SW480 (cell line): ENCODE measurements at regions not wholly inside any gene's neighbourhood (a gene's known extent, or its start where the extent isn't known, plus 50 kb on each side); places are given as distances from the start of the nearest gene placed in this dataset.

ENCODE experiments used
- DNase-seq: peaks from one replicate; pipeline ENCODE4 v3.0.0-alpha.2; 2016; ENCODE audit warnings: low spot score

DNA sequence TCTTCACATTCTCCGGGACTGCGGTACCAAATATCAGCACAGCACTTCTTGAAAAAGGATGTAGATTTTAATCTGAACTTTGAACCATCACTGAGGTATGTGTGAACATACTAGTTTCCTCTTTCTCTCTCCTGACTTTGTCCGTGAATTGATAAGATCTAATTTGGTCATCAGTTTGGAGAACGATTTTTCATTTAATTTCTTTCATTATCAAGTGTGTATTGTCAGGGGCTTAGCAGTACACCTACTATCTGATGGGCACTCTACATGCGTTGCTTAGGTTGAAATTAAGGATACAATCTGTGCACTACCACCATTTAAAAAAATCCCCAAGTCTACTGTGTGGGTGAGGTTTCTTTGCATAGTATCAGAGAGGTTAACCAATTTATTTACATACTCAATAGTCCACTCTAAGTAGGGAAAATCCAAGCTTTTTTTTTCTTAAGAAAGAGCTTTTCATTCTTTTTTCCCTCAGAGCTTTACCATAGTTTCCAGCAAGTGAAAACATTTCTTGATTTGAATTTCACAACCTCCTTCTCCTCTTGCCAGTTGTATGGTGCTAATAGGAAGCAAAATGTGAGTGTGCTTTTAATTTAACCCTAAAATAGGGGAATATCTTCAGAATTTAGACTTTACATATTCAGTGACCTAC, 105.4 kb upstream of the ESR1 start:
- no peak for DNase-seq

GRCh38 chr6:151702851-151703658, 104.4 kb upstream of the ESR1 start:
- DNase-seq, result no peak

DNA sequence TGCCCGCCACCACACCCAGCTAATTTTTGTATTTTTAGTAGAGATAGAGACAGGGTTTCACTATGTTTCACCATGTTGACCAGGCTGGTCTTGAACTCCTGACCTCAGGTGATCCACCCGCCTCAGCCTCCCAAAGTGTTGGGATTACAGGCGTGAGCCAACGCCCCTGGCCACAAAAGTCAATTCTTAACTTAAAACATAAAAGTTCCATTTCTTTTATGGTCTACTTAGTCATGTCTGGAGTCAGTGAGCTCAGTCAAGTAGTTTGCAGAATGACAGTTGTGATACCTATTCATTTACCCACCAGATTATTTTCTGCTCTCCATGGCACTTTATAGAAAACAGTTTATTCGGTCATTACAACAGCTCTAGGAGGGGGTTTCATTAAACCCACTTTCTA, 103.1 kb upstream of the ESR1 start:
- no peak for DNase-seq

- no peak for DNase-seq
Measured at GRCh38 chr6:151705993-151706733, 101.3 kb upstream of the ESR1 start.

DNA sequence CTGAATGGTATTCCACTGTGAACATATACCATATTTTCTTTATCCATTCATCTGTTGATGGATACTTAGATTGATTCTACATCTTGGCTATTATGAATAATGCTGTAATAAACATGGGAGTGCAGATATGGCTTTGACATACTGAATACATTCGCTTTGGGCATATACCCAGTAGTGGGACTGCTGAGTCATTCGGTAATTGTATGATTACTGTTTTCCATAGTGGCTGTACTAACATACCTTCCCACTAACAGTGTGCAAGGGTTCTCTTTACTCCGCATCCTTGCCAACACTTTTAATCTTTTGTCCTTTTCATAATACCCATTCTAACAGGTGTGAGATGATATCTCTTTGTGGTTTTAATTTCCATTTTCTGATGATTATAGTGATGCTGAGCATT, 98.2 kb upstream of the ESR1 start:
- no peak for DNase-seq

- no peak for DNase-seq
Measured at GRCh38 chr6:151716526-151716932, 91.0 kb upstream of the ESR1 start.

- DNase-seq, result no peak
Measured at GRCh38 chr6:151719070-151719469, 88.4 kb upstream of the ESR1 start.

DNA sequence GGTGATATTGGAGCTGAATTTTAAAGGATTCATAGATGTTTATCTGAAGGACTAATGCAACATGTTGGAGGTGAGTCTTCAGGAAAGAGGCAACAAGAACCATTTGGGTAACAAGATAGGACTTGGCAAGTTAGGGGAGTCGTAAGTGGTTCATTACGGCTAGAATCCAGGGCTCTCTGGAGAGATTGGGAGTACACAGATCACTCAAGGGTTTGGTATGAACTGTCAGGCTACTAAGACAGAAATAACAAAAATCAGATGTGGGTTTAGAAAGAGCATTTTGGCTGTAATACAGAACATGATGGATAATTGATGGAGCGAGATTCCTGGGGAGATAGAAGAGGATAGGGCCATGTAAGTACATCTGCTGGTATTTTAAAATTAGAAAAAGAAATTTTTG, 86.3 kb upstream of the ESR1 start:
- DNase-seq, result no peak

- DNase-seq, result no peak
Measured at GRCh38 chr6:151721671-151722070, 85.8 kb upstream of the ESR1 start.

GRCh38 chr6:151722342-151722741, 85.1 kb upstream of the ESR1 start:
- no peak for DNase-seq

DNA sequence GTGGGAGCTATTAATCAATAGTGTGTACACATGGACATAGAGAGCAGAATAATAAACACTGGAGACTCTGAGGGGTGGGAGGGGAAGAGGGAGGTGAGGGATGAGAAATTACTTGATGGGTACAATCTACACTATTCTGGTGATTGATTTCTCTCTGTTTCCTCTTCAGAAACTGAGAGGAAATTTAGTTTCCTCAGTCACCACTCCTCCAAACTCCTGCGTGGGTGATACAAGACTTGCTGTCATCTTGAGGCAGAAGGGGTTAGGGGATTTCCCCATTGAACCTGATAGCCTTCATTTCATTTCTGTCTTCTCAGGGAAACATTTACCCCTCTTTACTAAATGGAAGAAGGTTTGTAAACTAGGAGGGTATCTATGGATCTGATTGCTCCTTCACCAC, 84.3 kb upstream of the ESR1 start:
- no peak for DNase-seq

GRCh38 chr6:151729829-151730495, 77.5 kb upstream of the ESR1 start:
- no peak for DNase-seq

DNA sequence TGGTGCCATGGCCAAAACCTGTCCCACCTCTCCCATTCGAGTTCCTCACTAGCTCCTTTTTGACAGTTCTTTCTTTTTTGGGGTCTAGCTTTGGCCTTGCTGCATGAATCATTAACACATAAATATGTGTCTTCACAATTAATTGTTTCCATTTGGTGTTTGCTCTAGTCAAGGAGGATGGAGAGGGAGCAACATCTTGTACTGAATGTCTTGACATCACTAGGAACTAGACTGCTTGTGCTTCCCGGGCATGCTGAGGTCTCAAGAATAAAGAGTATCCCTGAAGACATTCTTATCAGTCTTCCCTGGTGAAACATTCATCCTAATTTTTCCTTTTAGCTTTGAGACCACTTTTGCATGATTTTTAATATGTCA, 77.0 kb upstream of the ESR1 start:
- DNase-seq, result no peak

DNA sequence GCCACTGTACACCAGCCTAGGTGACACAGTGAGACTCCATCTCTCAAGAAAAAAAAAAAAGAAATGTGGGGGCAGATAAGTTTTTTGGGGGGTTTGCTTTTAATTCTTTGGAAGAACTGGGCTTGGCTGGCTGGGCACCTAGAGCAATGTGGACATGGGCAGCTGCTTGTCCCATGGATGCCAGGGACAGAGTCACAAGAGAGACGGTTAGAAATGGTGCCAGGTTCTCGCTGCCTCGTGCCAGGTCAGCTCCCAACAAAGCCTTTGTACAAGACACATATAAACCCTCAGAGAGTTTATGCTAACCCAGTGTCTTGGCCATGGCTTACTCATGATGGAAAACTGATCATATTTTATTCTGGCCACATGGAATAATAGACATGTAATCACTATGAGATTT, 76.2 kb upstream of the ESR1 start:
- DNase-seq, result no peak

- no peak for DNase-seq
Measured at GRCh38 chr6:151733680-151734320, 73.7 kb upstream of the ESR1 start.

DNA sequence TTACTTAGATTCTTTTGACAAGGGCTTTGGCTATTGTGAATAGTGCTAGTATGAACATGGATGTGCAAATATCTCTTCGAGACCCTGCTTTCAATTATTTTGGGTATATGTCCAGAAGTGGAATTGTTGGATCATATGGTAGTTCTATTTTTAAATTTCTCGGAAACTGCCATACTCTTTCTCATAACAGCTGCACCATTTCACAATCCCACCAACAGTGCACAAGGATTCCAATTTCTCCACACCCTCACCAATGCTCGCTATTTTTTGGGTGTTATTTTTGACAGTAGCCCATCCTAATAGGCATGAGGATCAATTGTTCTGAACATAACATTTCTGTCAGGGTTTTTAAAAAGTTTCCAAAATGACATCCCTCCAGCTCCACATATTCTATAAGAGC, 69.2 kb upstream of the ESR1 start:
- no peak for DNase-seq

DNA sequence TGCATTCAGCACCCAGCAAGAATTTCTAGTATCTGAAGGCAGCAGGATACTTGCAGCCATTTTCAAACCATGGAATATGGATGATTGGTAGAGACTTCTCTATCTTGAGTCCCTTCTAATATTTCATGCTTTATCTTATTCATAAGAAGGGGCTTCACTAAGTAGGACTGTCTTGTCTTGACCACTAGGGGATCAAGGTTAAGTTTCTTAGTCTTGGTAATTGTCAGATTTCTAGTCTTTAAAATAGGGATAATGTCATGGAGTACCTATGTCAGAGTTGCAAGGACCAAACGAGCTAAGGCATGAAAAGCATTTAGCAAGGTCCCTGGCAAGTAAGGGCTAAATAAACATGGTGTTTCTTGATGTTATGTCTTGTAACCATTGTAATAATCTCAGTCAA, 68.5 kb upstream of the ESR1 start:
- no peak for DNase-seq

DNA sequence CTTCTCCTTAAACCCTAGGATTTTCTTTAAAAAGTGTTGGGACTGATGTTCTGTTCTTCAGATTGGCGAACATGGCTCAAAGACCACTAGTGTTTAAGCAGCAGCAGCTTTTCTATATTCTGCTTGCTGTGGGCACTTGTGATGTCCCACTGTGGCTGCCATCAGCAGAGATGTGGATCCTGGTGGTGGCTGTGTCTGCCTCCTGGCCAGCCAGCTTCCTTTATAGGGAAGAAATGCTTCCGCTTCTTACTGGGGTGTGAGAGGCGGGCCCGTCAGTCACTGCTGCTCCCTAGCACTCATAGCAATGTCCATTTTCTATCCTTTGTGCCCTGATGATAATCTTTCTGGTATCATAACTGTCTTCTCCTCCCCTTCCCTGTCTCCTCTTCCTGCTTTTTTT, 66.7 kb upstream of the ESR1 start:
- no peak for DNase-seq

DNA sequence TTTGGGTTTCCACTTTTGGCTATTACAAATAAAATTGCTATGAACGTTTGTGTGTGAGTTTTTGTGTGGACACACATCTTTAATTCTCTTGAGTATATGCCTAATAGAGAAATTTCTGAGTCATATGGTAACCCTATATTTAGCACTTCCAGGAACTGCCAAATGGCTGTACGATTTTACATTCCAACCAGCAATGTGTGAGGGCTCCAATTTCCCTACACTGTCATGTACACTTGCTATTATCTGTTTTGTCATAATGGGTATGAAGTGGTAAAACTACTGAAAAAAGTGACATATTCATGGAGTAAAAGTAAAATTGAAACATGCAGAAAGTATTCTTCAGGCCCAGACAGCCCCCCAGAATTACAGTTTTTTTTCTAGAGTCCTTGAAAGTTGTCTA, 59.6 kb upstream of the ESR1 start:
- DNase-seq, result no peak

DNA sequence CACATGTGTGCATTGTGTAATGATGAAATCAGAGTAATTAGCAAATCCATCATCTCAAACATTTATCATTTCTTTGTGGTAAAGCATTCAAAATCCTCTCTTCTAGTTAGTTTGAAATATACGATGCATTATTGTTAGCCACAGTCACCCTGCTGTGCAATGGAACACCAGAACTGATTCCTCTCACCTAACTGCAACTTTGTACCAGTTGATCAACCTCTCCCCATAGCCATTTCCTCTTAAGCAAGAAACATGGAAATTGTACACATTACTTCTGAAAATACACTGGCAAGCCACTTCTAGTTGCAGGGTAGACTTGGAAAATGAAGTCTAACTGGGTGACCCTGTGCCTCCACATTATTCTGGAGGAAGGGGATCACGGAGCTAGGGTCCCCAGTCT, 58.1 kb upstream of the ESR1 start:
- no peak for DNase-seq

- no peak for DNase-seq
Measured at GRCh38 chr6:151753581-151753980, 53.9 kb upstream of the ESR1 start.

DNA sequence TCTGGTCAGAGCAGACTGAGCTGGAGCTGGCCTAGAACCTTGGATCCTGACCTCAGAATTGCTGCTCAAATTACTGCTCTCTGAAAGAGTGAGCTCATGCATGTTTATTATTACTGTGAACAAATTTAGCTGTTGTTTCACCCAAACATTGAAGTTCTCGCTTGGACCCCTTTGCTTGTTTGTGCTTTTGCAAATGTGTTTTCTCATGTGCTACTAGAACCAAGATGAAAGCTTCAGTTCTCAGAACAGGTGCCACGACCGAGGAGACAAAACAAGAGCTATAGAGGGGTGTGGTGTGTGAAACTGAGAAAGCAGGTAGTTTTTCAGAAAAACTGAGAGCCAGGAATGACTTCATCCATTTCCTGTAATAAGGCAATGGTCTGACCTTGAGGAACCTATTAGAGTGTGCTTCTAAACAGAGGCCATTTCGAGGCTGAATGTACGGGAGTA, 50.0 kb upstream of the ESR1 start:
- no peak for DNase-seq
